ENCODE measurements at regions not wholly inside any gene's neighbourhood (a gene's known extent, or its start where the extent isn't known, plus 50 kb on each side); places are given as distances from the start of the nearest gene placed in this dataset.

- no peak for TF ChIP-seq CTCF (IDR thresholded peaks at IDR 0.05; ENCODE audit: low read length, missing control alignments)
- DNase-seq (ENCODE audit: low read depth) = no peak
- H3K4me3 ChIP-seq (replicated peaks; ENCODE audit: low read depth, low read length) = no peak overlapping the region
These were observed 543.2 kb downstream of the DCDC2C start for GRCh38 chr2:4246364-4247131.

DNA sequence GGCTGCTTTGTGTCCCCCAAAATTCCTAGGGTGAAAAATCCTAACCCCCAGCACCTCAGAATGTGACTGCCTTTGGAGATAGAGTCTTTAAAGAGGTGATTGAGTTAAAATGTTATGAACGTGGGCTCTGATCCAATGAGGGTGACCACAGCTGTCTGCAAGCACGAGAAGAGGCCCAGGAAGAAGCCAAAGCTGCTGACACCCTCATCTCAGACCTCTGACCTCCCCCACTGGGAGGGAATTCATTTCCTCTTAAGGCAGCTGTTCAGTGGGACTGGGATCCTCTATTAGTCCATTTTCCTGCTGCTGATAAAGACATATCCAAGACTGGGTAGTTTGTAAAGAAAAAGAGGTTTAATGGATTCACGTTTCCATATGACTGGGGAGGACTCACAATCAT, 544.4 kb downstream of the DCDC2C start:
- H3K4me3 ChIP-seq (replicated peaks; ENCODE audit: low read depth, low read length) = no peak overlapping the region
- no peak for DNase-seq (ENCODE audit: low read depth)
- TF ChIP-seq CTCF (IDR thresholded peaks at IDR 0.05; ENCODE audit: low read length, missing control alignments) = no peak

DNA sequence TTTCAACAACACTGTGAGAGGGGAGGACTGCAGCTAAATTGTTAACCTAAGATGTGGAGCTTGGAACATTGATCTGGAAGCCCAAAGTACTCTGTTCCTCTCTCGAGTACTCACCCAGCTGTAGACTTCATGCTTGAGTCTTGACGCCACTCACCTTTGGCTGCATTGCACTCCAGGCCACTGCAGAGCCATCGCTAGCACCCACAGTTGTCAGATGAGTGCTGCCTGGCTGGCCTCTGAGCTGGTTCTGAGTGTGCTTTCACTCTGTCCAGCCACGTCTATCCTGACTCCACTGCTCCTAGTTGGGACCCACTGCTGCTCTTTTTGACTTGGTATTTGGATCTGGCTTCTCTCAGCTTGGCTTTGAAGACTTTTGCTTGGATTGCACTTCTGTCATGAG, 552.1 kb downstream of the DCDC2C start:
- no peak for DNase-seq (ENCODE audit: low read depth)
- no peak for TF ChIP-seq CTCF (IDR thresholded peaks at IDR 0.05; ENCODE audit: low read length, missing control alignments)
- H3K4me3 ChIP-seq (replicated peaks; ENCODE audit: low read depth, low read length) = no peak overlapping the region

- no peak for TF ChIP-seq CTCF (IDR thresholded peaks at IDR 0.05; ENCODE audit: low read length, missing control alignments)
- no peak for DNase-seq (ENCODE audit: low read depth)
- H3K4me3 ChIP-seq (replicated peaks; ENCODE audit: low read depth, low read length) = no peak overlapping the region
These were observed 553.0 kb downstream of the DCDC2C start for GRCh38 chr2:4256351-4256750.

GRCh38 chr2:4258563-4258962, 555.2 kb downstream of the DCDC2C start:
- no peak overlapping the region for H3K4me3 ChIP-seq (replicated peaks; ENCODE audit: low read depth, low read length)
- TF ChIP-seq CTCF (IDR thresholded peaks at IDR 0.05; ENCODE audit: low read length, missing control alignments) = no peak
- peak; percentile 0 for DNase-seq (ENCODE audit: low read depth)

- no peak for DNase-seq (ENCODE audit: low read depth)
- TF ChIP-seq CTCF (IDR thresholded peaks at IDR 0.05; ENCODE audit: low read length, missing control alignments) = no peak
- no peak overlapping the region for H3K4me3 ChIP-seq (replicated peaks; ENCODE audit: low read depth, low read length)
These were observed 562.6 kb downstream of the DCDC2C start for GRCh38 chr2:4265936-4266335.

GRCh38 chr2:4269885-4270284, 566.5 kb downstream of the DCDC2C start:
- TF ChIP-seq CTCF (IDR thresholded peaks at IDR 0.05; ENCODE audit: low read length, missing control alignments) = no peak
- H3K4me3 ChIP-seq (replicated peaks; ENCODE audit: low read depth, low read length) = no peak overlapping the region
- DNase-seq (ENCODE audit: low read depth) = no peak

Measured in fibroblast of pulmonary artery (primary cell).